HG02970 (cell line): ENCODE measurements at regions not wholly inside any gene's neighbourhood (a gene's known extent, or its start where the extent isn't known, plus 50 kb on each side); places are given as distances from the start of the nearest gene placed in this dataset.
"Not testable (repeated sequence)": the region's sequence is repeated elsewhere in the genome, so short reads cannot be mapped to it uniquely, and the experiment has no call there.

Experiments used
- ATAC-seq: cut with Tn5 transposase; IDR thresholded peaks from one replicate; pipeline ENCODE4 v1.9.1; 2021; ENCODE audit warnings: mild to moderate bottlenecking, moderate library complexity, moderate number of reproducible peaks; ENCODE audit not compliant: unreplicated experiment, low FRiP score

GRCh38 chr4:17436047-17436749, 75.7 kb downstream of the QDPR start:
- ATAC-seq: not testable (repeated sequence)

- no peak for ATAC-seq
These were observed 78.1 kb downstream of the QDPR start for GRCh38 chr4:17433827-17434226.

GRCh38 chr4:17427991-17428390, 83.9 kb downstream of the QDPR start:
- ATAC-seq: no peak

GRCh38 chr4:17426222-17426621, 85.7 kb downstream of the QDPR start:
- no peak for ATAC-seq

GRCh38 chr4:17418010-17418409, 93.9 kb downstream of the QDPR start:
- ATAC-seq: no peak

GRCh38 chr4:17414392-17414791, 97.5 kb downstream of the QDPR start:
- no peak for ATAC-seq

GRCh38 chr4:17400686-17401085, 111.2 kb downstream of the QDPR start:
- ATAC-seq: no peak

- no peak for ATAC-seq
These were observed 113.1 kb downstream of the QDPR start for GRCh38 chr4:17398805-17399204.

- no peak for ATAC-seq
These were observed 113.9 kb downstream of the QDPR start for GRCh38 chr4:17398035-17398434.

- ATAC-seq: no peak
These were observed 114.3 kb downstream of the QDPR start for GRCh38 chr4:17397611-17398010.

- no peak for ATAC-seq
These were observed 126.5 kb downstream of the QDPR start for GRCh38 chr4:17385403-17385802.

- ATAC-seq: no peak
These were observed 131.5 kb downstream of the QDPR start for GRCh38 chr4:17380347-17380746.

- ATAC-seq: no peak
These were observed 135.7 kb downstream of the QDPR start for GRCh38 chr4:17376205-17376604.

GRCh38 chr4:17373666-17374065, 138.2 kb downstream of the QDPR start:
- ATAC-seq: no peak

- ATAC-seq: no peak
These were observed 141.1 kb downstream of the QDPR start for GRCh38 chr4:17370818-17371217.

- no peak for ATAC-seq
These were observed 143.5 kb downstream of the QDPR start for GRCh38 chr4:17368408-17368807.

GRCh38 chr4:17367201-17367600, 144.7 kb downstream of the QDPR start:
- ATAC-seq: no peak

GRCh38 chr4:17366496-17366895, 145.4 kb downstream of the QDPR start:
- no peak for ATAC-seq

- no peak for ATAC-seq
These were observed 149.5 kb downstream of the QDPR start for GRCh38 chr4:17362430-17362829.

GRCh38 chr4:17358241-17358640, 153.6 kb downstream of the QDPR start:
- ATAC-seq: no peak

GRCh38 chr4:17356926-17357325, 155.0 kb downstream of the QDPR start:
- ATAC-seq: no peak

- ATAC-seq: no peak
These were observed 159.5 kb downstream of the QDPR start for GRCh38 chr4:17352357-17352756.

GRCh38 chr4:17347445-17347844, 164.4 kb downstream of the QDPR start:
- ATAC-seq: no peak
